Brain microvascular endothelial cell (primary cell): ENCODE measurements at regions not wholly inside any gene's neighbourhood (a gene's known extent, or its start where the extent isn't known, plus 50 kb on each side); places are given as distances from the start of the nearest gene placed in this dataset.
A peak's percentile ranks its signal among the peaks of the same experiment; 100 is the strongest.

ENCODE experiments used
- DNase-seq: peaks from one replicate; pipeline ENCODE4 v3.0.0-alpha.2; 2020
- H3K27ac ChIP-seq: fragments of 250-450 bp; sonication (Bioruptor Pico); 2 replicates; pipeline ENCODE4 v1.5.1; 2020; ENCODE audit warnings: mild to moderate bottlenecking, moderate library complexity
- H3K27me3 ChIP-seq: fragments of 250-450 bp; sonication (Bioruptor Pico); replicated peaks from 2 replicates; pipeline ENCODE4 v1.5.1; 2020; ENCODE audit warnings: mild to moderate bottlenecking
- H3K36me3 ChIP-seq: fragments of 250-450 bp; sonication (Bioruptor Pico); replicated peaks from 2 replicates; pipeline ENCODE4 v1.5.1; 2020; ENCODE audit warnings: mild to moderate bottlenecking
- H3K4me3 ChIP-seq: 2 replicates; pipeline ENCODE4 v1.5.1; 2011; ENCODE audit warnings: low read depth, mild to moderate bottlenecking, control low read depth, low read length, moderate library complexity
- in situ Hi-C: cut with HindIII; loops from 2 replicates; pipeline ENCODE4 v1.10.0; 2017; ENCODE audit warnings: low sequenced_read_pairs, low pct_ligation_motif_present
- TF ChIP-seq, protein P1 (sequence below): IDR thresholded peaks from 2 replicates; pipeline ENCODE4 v1.5.1; 2011; ENCODE audit warnings: low read depth, mild to moderate bottlenecking, moderate library complexity, low read length, control low read depth, inconsistent platforms; ENCODE audit errors: missing control alignments

DNA sequence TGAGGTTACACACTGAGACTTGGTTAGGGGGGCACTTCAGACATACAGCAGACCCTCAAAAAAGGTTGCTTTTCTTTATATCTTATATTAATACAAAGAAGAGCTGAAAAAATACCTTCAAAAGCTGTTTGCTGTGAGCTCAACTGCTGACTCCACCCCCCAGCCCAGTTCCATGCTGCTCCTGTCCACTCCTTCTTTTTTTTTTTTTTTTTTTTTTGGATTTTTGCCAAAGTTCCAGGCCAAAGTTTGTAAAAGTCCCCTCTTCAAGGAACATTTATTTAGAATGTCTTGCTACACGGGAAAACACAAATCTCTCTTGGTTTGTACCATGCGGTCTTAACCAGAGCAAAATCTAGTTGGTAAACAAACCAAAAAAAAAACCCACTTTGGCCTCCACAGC, 85.3 kb upstream of the AKAP12 start:
- H3K27me3 ChIP-seq: no peaks in the 10 kb centered on the region
- no peaks in the 10 kb centered on the region for H3K36me3 ChIP-seq
- in situ Hi-C loops: no loop called here
- H3K4me3 ChIP-seq: no peak overlapping the region
- H3K27ac ChIP-seq: no peak overlapping the region
- peak; percentile 9 for DNase-seq
- TF ChIP-seq, protein P1, sequence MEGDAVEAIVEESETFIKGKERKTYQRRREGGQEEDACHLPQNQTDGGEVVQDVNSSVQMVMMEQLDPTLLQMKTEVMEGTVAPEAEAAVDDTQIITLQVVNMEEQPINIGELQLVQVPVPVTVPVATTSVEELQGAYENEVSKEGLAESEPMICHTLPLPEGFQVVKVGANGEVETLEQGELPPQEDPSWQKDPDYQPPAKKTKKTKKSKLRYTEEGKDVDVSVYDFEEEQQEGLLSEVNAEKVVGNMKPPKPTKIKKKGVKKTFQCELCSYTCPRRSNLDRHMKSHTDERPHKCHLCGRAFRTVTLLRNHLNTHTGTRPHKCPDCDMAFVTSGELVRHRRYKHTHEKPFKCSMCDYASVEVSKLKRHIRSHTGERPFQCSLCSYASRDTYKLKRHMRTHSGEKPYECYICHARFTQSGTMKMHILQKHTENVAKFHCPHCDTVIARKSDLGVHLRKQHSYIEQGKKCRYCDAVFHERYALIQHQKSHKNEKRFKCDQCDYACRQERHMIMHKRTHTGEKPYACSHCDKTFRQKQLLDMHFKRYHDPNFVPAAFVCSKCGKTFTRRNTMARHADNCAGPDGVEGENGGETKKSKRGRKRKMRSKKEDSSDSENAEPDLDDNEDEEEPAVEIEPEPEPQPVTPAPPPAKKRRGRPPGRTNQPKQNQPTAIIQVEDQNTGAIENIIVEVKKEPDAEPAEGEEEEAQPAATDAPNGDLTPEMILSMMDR: no peak

DNA sequence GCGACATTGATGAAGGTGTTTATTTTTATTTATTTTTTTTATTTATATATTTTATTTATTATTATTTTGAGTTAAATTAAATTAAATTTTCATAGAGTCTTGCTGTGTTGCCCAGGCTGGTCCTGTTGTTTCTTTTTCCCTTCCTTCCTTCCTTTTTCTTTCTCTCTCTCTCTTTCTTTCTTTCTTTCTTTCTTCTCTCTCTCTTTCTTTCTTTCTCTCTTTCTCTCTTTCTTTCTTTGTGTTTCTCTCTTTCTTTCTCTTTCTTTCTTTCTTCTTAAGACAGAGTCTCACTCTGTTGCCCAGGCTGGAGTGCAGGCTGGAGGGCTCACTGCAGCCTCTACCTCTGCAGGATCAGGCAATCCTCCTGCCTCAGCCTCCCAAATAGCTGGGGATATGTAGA, 84.7 kb upstream of the AKAP12 start:
- Histone ChIP-seq H3K4me3 (no peak overlapping the region), H3K36me3 (no peaks in the 10 kb centered on the region), H3K27ac (no peak overlapping the region), H3K27me3 (no peaks in the 10 kb centered on the region)
- in situ Hi-C loops: no loop called here
- TF ChIP-seq, protein P1: no peak
- DNase-seq: no peak

DNA sequence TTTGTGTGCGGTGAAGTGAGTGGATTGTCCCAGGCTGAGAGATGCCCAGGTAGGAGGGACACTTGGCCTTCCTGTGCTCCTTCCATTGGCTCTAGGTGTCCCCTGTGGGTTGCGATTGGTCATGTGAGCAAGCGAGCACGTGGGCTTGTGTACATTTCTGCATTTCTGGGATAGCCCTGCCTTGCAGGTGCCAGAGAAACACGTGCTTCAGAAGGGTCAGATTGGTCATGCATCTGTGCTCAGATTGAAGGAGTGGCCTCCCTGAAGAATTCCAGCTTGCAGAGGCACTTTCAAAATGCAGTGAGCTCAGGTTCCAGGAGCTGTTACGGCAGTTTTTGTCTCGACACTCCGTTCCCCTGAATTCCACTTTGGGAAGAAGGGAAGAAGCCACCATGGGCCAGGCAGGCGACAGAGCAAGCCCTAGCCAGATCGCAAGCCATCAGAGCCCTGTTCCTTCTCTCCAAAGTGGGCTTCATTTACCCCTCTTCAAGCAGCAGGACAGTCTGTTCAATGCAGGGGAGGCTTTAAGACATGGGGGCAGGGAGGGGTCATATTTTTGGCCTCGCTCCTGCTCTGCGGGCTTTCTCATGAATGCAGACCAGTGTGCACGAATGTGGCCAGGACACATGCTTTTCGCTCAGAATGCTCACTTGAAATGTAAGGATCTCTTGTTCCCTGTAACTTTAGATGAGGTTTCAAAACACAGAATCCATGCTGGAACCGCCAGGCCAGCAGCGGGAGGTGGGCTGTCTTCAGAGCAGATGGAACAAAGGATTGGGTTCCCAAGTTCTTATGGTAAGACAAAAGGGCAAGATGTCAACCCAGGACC, 78.6 kb upstream of the AKAP12 start:
- Histone ChIP-seq H3K27ac (no peak overlapping the region), H3K36me3 (no peaks in the 10 kb centered on the region), H3K27me3 (no peaks in the 10 kb centered on the region), H3K4me3 (no peak overlapping the region)
- in situ Hi-C loops: no loop called here
- TF ChIP-seq, protein P1: no peak
- no peak for DNase-seq

DNA sequence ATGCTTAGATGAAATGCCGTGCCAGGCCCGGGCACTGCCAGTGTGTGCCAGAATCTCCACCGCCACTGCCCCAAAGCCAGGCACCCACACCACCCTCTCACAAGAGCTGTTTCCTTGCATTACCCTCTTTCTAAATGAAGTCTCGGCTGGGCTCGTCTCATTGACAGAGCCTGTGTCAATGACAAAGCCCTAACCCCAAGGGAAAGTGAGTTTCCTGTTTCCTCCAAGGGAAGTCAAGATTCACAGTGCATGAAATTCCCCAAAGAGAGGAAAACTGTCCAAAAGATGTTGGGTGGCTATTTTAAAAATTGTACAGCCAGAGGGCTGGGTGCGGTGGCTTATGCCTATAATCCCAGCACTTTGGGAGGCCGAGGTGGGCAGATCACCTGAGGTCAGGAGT, 75.4 kb upstream of the AKAP12 start:
- Histone ChIP-seq H3K27me3 (no peaks in the 10 kb centered on the region), H3K4me3 (no peak overlapping the region), H3K36me3 (no peaks in the 10 kb centered on the region), H3K27ac (no peak overlapping the region)
- in situ Hi-C loops: no loop called here
- TF ChIP-seq, protein P1: no peak
- no peak for DNase-seq

DNA sequence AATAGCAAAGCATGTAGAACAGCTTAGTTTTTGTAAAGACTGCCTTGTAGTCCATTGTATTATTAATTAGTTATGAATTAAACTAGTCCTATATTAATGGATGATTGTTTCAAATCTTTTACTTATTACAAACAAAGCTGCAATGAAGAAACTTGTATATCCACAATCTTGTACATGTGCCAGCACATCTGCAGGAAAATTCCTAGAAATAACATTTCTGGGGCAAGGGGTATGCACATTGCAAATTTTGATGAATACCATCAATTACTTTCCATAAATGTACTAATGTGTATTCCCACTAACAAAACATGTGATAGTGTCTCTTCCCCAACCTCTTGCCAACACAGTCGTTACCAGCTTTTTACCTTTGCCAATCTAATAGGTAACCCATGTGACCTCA, 73.6 kb upstream of the AKAP12 start:
- Histone ChIP-seq H3K36me3 (no peaks in the 10 kb centered on the region), H3K27me3 (no peaks in the 10 kb centered on the region), H3K27ac (no peak overlapping the region), H3K4me3 (no peak overlapping the region)
- no peak for DNase-seq
- in situ Hi-C loops: no loop called here
- TF ChIP-seq, protein P1: no peak

DNA sequence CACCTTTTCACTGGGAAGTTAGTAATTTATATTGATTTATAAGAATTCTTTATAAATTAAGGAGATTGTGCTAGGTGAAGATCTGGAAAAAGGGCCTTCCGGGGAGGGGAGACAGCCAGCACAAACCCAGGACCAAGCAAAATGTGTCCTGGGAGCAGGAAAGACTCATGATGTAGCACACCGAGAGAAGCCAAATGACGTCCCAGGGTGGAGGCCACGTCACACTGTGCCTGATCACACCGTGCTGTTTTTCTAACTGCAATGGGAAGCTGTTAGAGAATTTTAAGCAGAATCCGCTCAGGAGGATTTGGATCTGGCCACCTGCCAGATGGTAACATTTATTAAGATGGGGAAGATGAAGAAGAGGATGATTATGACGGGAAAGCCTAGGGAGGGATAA, 72.7 kb upstream of the AKAP12 start:
- in situ Hi-C loops: no loop called here

More for the DNA sequence above, 72.7 kb upstream of the AKAP12 start:
- H3K4me3 ChIP-seq: no peak overlapping the region
- H3K36me3 ChIP-seq: no peaks in the 10 kb centered on the region
- H3K27ac ChIP-seq: no peak overlapping the region
- DNase-seq: no peak
- TF ChIP-seq, protein P1: no peak
- no peaks in the 10 kb centered on the region for H3K27me3 ChIP-seq
